HepG2 (cell line): ENCODE measurements at regions not wholly inside any gene's neighbourhood (a gene's known extent, or its start where the extent isn't known, plus 50 kb on each side); places are given as distances from the start of the nearest gene placed in this dataset.

Source experiments
- ATAC-seq: fragments of 200-7000 bp; cut with Tn5 transposase; 3 replicates; pipeline ENCODE4 v1.9.1; 2020; ENCODE audit warnings: mild to moderate bottlenecking, moderate library complexity
- BruUV-seq: library from RNA; stranded (reverse); fragments of 400-500 nt; replicated peaks from 2 replicates; lab custom pipeline; 2021; lab: Mats Ljungman, UMichigan
- CTCF ChIA-PET: fragments of 300-600 bp; formaldehyde crosslinking; extraction: SDS; loops from one replicate; lab custom pipeline; 2021; ENCODE audit warnings: low total read pairs, inconsistent platforms, low intra/inter-chr PET ratio; lab: Yijun Ruan, JAX
- POLR2A ChIA-PET: fragments of 350-600 bp; sonication (Branson Sonifier 250); formaldehyde crosslinking; loops from one replicate; lab custom pipeline; 2020; ENCODE audit warnings: antibody characterized with exemption, inconsistent platforms; lab: Yijun Ruan, JAX
- DNase-seq: peaks from one replicate; pipeline ENCODE4 v3.0.0-alpha.2; 2015; ENCODE audit warnings: low spot score
- FAIRE-seq: peaks from 3 replicates; lab custom pipeline; 2011; peaks lifted over from hg19 to GRCh38; lab: Jason Lieb, UNC
- H2AFZ ChIP-seq: one replicate; pipeline ENCODE4 v1.6.1; 2011; ENCODE audit warnings: low read length, inconsistent platforms
- H3K27ac ChIP-seq: fragments of 300-600 bp; 3 replicates; pipeline ENCODE4 v1.8.0; 2011; ENCODE audit warnings: mixed run types, mild to moderate bottlenecking, mixed read lengths, low read length, inconsistent platforms; ENCODE audit not compliant: insufficient read depth; ENCODE audit errors: extremely low read length
- H3K27me3 ChIP-seq, 2 experiments: fragments of 200-600 bp in 1 of 2; 2 replicates in 1 of 2; 3 replicates in 1 of 2; pipeline versions ENCODE4 v1.6.0 to v1.8.0; 2011; ENCODE audit warnings: low read length in 2 of 2, mild to moderate bottlenecking in 2 of 2, moderate library complexity in 2 of 2, inconsistent platforms in 1 of 2; ENCODE audit not compliant: insufficient read depth in 2 of 2, control insufficient read depth in 1 of 2
- H3K36me3 ChIP-seq, 2 experiments: fragments of 200-600 bp in 1 of 2; replicated peaks in 1 of 2; 2 replicates in 1 of 2; 3 replicates in 1 of 2; pipeline versions ENCODE4 v1.5.1 to v1.8.0; 2011; ENCODE audit warnings: low read length in 2 of 2, inconsistent platforms in 1 of 2; ENCODE audit not compliant: insufficient read depth in 2 of 2, control insufficient read depth in 1 of 2
- H3K4me1 ChIP-seq: 2 replicates; pipeline ENCODE4 v1.5.1; 2012; ENCODE audit warnings: low read length, inconsistent platforms; ENCODE audit not compliant: insufficient read depth
- H3K4me2 ChIP-seq: 2 replicates; pipeline ENCODE4 v1.6.0; 2011; ENCODE audit warnings: low read depth, low read length, inconsistent platforms
- H3K4me3 ChIP-seq, 3 experiments: fragments of 200-600 bp in 1 of 3; sonication (generic), shearing (Covaris generic) in 1 of 3; replicated peaks in 1 of 3; 2 replicates each; pipeline ENCODE4 v1.5.1; 2011 to 2016; ENCODE audit warnings: low read length in 3 of 3, inconsistent platforms in 2 of 3, low read depth in 2 of 3, mild to moderate bottlenecking in 2 of 3, control low read depth in 1 of 3, mixed read lengths in 1 of 3; ENCODE audit not compliant: insufficient read depth in 1 of 3
- H3K79me2 ChIP-seq: one replicate; pipeline ENCODE4 v1.6.1; 2011; ENCODE audit warnings: low read length, inconsistent platforms; ENCODE audit not compliant: insufficient read depth
- H3K9ac ChIP-seq: 2 replicates; pipeline ENCODE4 v1.6.0; 2011; ENCODE audit warnings: mild to moderate bottlenecking, low read depth, low read length, inconsistent platforms; ENCODE audit not compliant: insufficient read depth
- H3K9me3 ChIP-seq: 2 replicates; pipeline ENCODE4 v1.5.1; 2012; ENCODE audit warnings: mild to moderate bottlenecking, low read length
- H4K20me1 ChIP-seq: 2 replicates; pipeline ENCODE4 v1.6.0; 2011; ENCODE audit warnings: inconsistent platforms, mild to moderate bottlenecking, low read length, moderate library complexity; ENCODE audit not compliant: insufficient read depth
- ATF7-NPFF ChIP-seq: sonication (generic); formaldehyde crosslinking; IDR thresholded peaks from 2 replicates; pipeline ENCODE4 v1.8.1; 2023; ENCODE audit warnings: mild to moderate bottlenecking, low read depth, missing genetic modification reagents, moderate library complexity
- NR3C1 ChIP-seq: sonication (generic); formaldehyde crosslinking; IDR thresholded peaks from 2 replicates; pipeline ENCODE4 v1.4.0; 2020; ENCODE audit warnings: missing genetic modification reagents
- PAXIP1 ChIP-seq: sonication (generic); formaldehyde crosslinking; conservative IDR thresholded peaks from 2 replicates; pipeline ENCODE4 v1.4.0; 2020; ENCODE audit warnings: mild to moderate bottlenecking, missing genetic modification reagents, moderate library complexity
- PCBP1 ChIP-seq: fragments of 200-400 bp; formaldehyde crosslinking; IDR thresholded peaks from 2 replicates; pipeline ENCODE4 v1.6.1; 2017; ENCODE audit warnings: mild to moderate bottlenecking, low read depth, low read length, borderline replicate concordance
- RFX1 ChIP-seq: fragments of 450-650 bp; IDR thresholded peaks from 2 replicates; pipeline ENCODE4 v1.6.1; 2017
- U2AF1 ChIP-seq: fragments of 200-400 bp; formaldehyde crosslinking; optimal IDR thresholded peaks from 2 replicates; pipeline ENCODE3; 2017; ENCODE audit warnings: mild to moderate bottlenecking, low read depth, low read length
- ZNF138 ChIP-seq: sonication (generic); formaldehyde crosslinking; IDR thresholded peaks from 2 replicates; pipeline ENCODE4 v1.5.0; 2020; ENCODE audit warnings: mild to moderate bottlenecking, low read depth, missing genetic modification reagents
- ZNF781 ChIP-seq: sonication (generic); formaldehyde crosslinking; IDR thresholded peaks from 2 replicates; pipeline ENCODE4 v1.5.1; 2020; ENCODE audit warnings: borderline replicate concordance, mild to moderate bottlenecking, missing genetic modification reagents; ENCODE audit errors: not compliant biosample characterization
- ZSCAN21 ChIP-seq: sonication (generic); formaldehyde crosslinking; IDR thresholded peaks from 2 replicates; pipeline ENCODE4 v1.8.0; 2022; ENCODE audit warnings: mild to moderate bottlenecking, missing genetic modification reagents, moderate library complexity, borderline replicate concordance
- WGBS: methylation state at CpG from one replicate; pipeline ENCODE4 v1.1.6; 2017; ENCODE audit warnings: low lambda C conversion rate; 5-methylcytosine and 5-hydroxymethylcytosine counted together
- in situ Hi-C: cut with HindIII; loops from 2 replicates; pipeline ENCODE4 v1.10.0; 2017; ENCODE audit warnings: low pct_unique_long_range_greater_than_20kb; ENCODE audit not compliant: extremely low pct_ligation_motif_present
- intact Hi-C: fragments of 100-400 bp; cut with micrococcal nuclease; formaldehyde crosslinking; loops from one replicate; pipeline ENCODE4 v1.10.0; 2022; ENCODE audit not compliant: unreplicated experiment
- TF ChIP-seq, protein P1 (sequence below): sonication (generic); formaldehyde crosslinking; IDR thresholded peaks from 2 replicates; pipeline ENCODE4 v1.5.1; 2020; ENCODE audit warnings: mild to moderate bottlenecking, missing genetic modification reagents, moderate library complexity

GRCh38 chr6:170037541-170038250 lies 253.2 kb downstream of the DLL1 start:
- H3K36me3 ChIP-seq = no peaks in the 10 kb centered on the region
- DNase-seq (no peak), ATAC-seq (no peak), FAIRE-seq (no peak)
- ChIA-PET POLR2A (no interaction called here), CTCF (no interaction called here)
- intact Hi-C loops (no loop called here), in situ Hi-C loops (no loop called here)
- no peak overlapping the region for H3K27ac ChIP-seq
- no peaks in the 10 kb centered on the region for H4K20me1 ChIP-seq
- H2AFZ ChIP-seq = no peak overlapping the region
- H3K9me3 ChIP-seq = peaks cover 6% of the 10 kb centered on the region; the same call in 1 of the 2 replicates
- WGBS = 34% methylated on average over 13 of the region's 15 CpGs
- TF ChIP-seq ATF7-NPFF (CRISPR knock-in tag) = no peak
- TF ChIP-seq, protein P1, sequence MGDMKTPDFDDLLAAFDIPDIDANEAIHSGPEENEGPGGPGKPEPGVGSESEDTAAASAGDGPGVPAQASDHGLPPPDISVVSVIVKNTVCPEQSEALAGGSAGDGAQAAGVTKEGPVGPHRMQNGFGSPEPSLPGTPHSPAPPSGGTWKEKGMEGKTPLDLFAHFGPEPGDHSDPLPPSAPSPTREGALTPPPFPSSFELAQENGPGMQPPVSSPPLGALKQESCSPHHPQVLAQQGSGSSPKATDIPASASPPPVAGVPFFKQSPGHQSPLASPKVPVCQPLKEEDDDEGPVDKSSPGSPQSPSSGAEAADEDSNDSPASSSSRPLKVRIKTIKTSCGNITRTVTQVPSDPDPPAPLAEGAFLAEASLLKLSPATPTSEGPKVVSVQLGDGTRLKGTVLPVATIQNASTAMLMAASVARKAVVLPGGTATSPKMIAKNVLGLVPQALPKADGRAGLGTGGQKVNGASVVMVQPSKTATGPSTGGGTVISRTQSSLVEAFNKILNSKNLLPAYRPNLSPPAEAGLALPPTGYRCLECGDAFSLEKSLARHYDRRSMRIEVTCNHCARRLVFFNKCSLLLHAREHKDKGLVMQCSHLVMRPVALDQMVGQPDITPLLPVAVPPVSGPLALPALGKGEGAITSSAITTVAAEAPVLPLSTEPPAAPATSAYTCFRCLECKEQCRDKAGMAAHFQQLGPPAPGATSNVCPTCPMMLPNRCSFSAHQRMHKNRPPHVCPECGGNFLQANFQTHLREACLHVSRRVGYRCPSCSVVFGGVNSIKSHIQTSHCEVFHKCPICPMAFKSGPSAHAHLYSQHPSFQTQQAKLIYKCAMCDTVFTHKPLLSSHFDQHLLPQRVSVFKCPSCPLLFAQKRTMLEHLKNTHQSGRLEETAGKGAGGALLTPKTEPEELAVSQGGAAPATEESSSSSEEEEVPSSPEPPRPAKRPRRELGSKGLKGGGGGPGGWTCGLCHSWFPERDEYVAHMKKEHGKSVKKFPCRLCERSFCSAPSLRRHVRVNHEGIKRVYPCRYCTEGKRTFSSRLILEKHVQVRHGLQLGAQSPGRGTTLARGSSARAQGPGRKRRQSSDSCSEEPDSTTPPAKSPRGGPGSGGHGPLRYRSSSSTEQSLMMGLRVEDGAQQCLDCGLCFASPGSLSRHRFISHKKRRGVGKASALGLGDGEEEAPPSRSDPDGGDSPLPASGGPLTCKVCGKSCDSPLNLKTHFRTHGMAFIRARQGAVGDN (CRISPR knock-in tag) = peak; percentile 25; the same call in 1 of the 2 replicates
- H3K4me1 ChIP-seq = peaks cover 18% of the 10 kb centered on the region
- no TSS peak for BruUV-seq
- H3K4me2 ChIP-seq = no peak overlapping the region
- H3K4me3 ChIP-seq = no peak overlapping the region
- peaks cover 3 to 56% of the 10 kb centered on the region in 2 experiments for H3K27me3 ChIP-seq
- H3K79me2 ChIP-seq = no peaks in the 10 kb centered on the region
- H3K9ac ChIP-seq = no peak overlapping the region

DNA sequence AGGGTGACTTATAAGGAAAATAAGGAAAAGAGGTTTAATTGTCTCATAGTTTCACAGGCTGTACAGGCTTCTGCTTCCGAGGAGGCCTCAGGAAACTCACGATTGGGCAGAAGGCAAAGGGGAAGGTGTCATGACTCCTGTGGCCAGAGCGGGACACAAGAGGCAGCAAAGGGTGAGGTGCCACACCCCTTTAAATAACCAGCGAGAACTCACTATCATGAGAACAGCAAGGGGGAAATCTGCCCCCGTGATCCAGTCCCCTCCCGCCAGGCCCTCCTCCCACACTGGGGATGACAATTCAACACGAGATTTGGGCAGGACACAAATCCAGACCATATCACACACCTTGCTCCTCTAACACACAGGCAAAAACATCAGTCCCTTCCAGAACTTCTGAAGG lies 254.0 kb downstream of the DLL1 start:
- ChIA-PET CTCF (no interaction called here), POLR2A (no interaction called here)
- intact Hi-C loops (no loop called here), in situ Hi-C loops (no loop called here)
- no TSS peak for BruUV-seq
- Histone ChIP-seq H3K9me3 (peaks cover 6% of the 10 kb centered on the region; the same call in 1 of the 2 replicates), H2AFZ (no peak overlapping the region), H3K27ac (no peak overlapping the region), H4K20me1 (no peaks in the 10 kb centered on the region), H3K4me3 (no peak overlapping the region), H3K27me3 (peaks cover 5 to 57% of the 10 kb centered on the region in 2 experiments), H3K79me2 (no peaks in the 10 kb centered on the region), H3K36me3 (no peaks in the 10 kb centered on the region), H3K4me2 (no peak overlapping the region), H3K9ac (no peak overlapping the region), H3K4me1 (peaks cover 18% of the 10 kb centered on the region)
- ATAC-seq (no peak), FAIRE-seq (no peak), DNase-seq (no peak)
- 45% methylated on average over 7 of the region's 7 CpGs for WGBS
- TF ChIP-seq PAXIP1 (CRISPR knock-in tag) (no peak), ZNF138 (CRISPR knock-in tag) (no peak), PCBP1 (no peak), U2AF1 (no peak), ZNF781 (no peak), RFX1 (no peak), ZSCAN21 (no peak), NR3C1 (CRISPR knock-in tag) (no peak)
